ENCODE measurements at regions not wholly inside any gene's neighbourhood (a gene's known extent, or its start where the extent isn't known, plus 50 kb on each side); places are given as distances from the start of the nearest gene placed in this dataset.

DNA sequence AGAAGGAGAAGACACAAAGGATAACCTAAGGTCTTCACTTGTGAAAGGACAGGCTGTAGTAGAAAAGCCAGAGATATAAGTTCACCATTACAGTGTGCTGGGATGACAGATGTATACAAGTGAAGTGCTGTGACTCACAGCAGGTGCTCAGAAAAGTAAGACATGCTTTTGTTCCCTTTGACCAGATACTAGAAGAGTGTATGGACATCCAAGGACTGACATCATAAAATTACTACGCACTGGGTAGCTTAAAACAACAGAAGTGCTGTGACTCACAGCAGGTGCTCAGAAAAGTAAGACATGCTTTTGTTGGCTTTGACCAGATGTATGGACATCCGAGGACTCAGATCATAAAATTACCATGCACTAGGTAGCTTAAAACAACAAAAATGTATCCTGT is 61.6 kb upstream of the BTC start (continued):
- TF ChIP-seq USF2 (IDR thresholded peaks at IDR 0.05; ENCODE audit: low read length) (no peak), CBX8 (IDR thresholded peaks at IDR 0.05; ENCODE audit: borderline replicate concordance, low read depth, low read length) (no peak), GTF2F1 (IDR thresholded peaks at IDR 0.05; ENCODE audit: borderline replicate concordance, low read depth, low read length) (no peak)
